Effector CD8-positive, alpha-beta T cell (primary cell): ENCODE measurements at regions not wholly inside any gene's neighbourhood (a gene's known extent, or its start where the extent isn't known, plus 50 kb on each side); places are given as distances from the start of the nearest gene placed in this dataset.

Experiments used
- DNase-seq: peaks from one replicate; lab custom pipeline; 2025; lab: John Stamatoyannopoulos, UW

DNA sequence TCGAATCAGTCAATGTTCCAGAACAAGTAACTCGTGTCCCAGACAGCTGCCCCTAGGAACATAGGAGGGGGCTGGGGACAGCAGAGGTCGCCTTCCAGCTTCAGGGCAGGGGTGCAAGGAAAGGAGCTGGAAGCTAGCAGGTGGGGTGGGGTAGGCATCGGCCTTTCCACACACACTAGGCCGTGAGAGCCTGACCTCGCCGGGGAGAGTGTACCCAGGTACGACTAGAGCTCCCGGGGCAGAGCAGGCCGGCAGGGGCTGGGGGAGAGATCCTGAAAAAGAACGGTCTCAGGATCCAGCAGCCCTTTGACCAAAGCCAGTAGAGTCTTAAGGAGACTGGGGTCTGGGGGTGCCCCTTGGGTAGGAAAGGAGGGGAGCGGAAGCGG lies 1127.5 kb downstream of the BRD1 start:
- DNase-seq, result no peak

DNA sequence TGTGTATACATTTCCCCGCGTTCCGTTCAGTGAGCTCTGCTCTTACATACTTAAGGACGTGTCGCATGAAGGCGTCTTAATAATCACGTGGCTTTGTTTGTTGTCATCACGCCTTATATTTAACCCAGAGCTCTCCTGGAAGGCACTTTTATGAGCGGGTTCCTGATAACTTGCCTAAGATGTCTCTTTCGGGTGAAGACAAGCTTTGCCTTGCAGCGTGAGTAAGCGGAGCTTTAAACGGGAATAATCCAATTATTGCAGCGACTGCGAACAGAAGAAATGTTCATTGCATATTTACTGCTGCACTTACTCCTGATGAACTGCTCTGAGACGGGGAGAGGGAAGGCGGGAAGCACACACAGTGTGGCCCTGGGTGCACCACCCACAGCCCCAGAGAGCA lies 1128.2 kb downstream of the BRD1 start:
- DNase-seq, result no peak

DNA sequence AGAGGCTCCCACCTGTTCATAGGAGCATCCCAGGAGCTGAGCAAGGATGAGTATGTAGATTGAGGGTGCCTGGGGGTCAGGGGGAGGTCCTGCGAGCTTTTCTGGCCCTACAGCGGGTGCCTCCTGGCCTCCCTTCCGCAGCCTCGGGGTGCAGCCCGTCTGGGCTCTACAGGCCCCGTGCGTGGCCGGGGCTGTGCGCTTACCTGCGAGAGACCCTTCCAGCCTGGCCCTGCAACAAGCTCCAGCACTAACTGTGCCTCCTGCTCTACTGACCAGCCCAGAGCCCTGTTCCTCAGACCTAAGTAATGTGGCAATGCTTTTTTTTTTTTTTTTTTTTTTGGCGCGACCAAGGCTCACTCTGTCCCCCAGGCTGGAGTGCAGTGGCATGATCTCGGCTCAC lies 1129.1 kb downstream of the BRD1 start:
- DNase-seq, result no peak

DNA sequence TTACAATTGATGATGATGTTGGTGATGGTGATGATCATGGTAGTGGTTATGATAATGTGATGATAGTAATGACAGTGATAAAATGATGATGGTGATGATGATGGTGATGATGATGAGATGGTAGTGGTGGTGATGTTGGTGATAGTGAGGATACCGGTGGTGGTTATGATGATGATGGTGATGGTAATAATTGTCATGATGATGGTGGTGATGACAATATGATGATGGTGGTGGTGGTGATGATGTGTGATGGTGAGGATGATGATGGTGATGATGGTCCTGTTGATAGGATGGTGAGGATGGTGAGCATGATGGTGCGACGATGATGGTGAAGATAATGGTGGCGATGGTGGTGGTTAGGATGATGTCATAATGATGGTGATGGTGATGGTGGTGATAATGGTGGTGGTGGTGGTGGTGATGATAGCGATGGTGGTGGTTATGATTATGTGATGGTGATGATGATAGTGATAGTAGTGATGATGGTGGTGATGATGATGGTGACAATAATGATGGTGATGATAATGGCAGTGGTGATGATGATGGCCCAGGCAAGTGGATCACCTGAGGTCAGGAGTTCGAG lies 1129.9 kb downstream of the BRD1 start:
- DNase-seq, result no peak

DNA sequence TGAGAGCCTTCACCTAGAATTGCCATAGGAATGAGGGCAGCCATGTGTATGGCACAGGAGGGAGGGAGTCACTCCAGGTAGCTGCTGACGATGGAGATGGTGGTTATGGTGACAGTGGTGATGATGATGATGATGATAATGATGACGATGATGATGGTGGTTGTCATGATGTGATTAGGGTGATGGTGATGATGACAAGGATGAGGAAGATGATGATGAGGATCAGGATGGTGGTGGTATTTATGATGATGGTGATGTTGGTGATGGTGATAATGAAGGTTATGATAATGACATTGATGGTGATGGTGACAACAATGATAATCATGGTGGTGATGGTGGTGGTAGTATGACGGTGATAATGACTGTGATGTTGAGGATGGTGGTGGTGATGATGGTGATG lies 1130.5 kb downstream of the BRD1 start:
- no peak for DNase-seq

DNA sequence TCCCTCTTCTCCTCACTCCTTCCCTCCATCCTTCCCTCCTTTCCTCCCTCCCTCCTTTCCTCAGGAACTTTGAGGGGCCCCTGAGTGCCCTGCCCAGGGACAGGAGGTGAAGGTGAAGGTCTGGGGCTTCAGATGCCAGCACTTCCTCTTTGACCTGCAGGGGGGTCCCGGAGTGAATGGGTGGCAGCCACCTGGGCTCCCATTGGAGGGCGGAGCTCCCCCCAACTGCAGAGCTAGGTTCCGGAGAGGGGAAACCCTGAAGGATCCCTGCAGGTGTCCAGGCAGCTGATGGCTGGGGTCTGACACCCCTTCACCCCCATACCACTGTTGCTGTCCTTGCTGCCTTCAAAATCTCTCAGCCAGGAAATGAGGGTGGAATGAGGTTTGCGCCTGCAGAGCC lies 1131.3 kb downstream of the BRD1 start:
- DNase-seq, result no peak

DNA sequence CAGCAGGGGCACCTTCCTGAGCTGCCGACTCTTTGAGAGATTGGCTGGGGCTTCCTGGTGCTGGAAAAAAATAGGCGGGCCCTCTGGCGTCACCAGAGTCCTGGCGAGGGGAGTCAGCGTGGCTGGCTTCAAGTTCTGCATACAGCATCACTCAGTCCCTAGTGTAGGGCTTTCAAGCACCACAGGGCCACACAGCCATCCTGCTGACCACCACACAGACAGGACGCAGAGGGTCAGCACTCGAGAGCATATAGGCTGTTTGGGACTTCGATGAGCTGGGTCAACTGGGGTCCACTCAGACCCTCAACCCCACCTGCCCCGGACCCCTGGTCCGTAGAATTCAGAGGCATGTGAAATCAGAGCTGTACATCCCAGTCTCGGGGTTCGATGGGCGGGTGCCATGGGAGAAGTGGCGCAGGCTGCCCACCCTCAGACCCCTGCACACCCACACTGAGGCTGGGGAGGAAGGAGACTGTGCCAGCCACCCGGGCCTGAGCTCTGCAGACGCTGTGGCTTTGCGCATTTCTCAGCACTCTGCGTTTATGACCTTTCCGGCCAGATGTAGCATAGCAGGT lies 1131.9 kb downstream of the BRD1 start:
- no peak for DNase-seq

DNA sequence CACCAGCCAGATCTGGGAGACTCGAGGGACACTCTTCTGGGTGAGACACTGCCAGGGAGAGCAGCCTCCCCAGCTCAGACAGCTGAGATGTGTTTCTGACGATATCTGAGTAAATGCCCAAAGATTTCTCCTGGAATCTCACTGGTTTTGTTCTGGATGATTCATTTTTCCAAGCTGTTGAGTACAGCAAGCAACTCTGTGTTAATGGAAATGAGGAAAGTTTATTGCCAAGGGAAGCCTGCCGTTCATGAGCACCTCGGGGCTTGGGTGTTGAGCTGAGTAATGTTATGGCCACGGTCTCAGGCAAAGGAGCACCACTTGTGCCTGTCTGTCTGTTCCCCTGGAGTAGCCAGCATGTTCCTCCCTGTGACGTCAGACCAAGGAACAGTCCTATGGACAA lies 1132.4 kb downstream of the BRD1 start:
- no peak for DNase-seq

DNA sequence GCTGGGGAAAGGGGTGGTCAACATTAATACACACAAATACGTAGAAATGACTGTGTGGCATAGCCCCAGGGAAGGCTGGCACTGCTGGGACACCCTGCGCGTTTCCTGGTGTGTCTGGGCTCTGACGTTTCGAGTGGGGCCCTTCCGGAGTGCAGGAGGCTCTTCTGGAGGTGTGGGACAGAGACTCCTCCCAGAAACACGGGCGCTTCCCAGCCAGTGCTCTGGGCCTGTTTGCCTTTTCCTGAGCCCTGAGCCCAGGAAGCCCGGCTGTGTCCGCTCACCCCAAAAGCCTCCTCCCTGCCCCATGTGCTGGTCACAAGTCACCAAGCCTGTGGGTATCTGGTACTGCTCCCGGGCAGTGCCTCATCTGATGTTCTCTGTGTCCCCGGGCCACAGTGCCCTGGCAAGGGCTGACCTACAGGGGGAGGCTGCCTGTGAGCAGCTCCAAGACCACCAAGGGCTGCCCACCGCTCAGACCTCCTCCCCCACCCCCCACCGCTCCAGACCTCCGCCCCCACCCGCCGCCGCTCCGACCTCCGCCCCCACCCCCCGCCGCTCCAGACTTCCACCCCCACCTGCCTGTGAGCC lies 1133.3 kb downstream of the BRD1 start:
- DNase-seq, result no peak

DNA sequence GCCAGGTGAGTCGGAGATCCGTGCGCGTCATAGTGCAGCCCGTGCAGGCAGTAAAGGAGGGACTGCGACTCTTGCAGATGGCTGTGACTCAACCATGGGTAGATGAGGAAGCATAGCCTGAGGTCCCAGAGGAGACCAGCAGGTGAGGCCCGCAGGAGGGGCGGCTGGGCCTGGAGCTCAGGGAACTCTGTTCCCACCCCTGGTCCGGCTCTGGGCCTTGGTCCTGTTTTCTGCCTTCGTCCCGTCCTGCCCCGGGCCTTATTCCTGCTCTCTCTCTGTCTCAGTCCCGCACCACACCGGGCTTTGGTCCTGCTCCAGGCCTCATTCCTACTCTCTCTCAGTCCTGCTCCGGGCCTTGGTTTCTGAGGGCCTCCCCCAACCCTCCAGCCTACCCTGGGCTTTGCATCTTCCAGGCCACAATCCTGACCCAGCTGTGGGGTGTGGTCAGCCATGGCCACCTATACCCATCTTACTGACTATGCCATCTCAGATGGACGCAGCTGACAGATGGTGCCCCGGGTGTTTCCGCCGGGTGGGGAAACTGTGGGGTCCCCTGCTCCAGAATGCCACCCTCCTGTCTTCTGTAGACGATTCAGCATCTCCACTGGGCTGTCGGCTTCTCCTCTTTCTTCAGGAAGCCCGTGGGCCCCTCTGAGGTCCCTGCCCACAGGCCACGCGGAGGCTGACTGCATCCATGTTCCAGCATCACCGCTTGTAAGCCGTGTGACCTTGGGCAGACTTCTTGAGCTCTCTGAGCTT lies 1134.1 kb downstream of the BRD1 start:
- no peak for DNase-seq

DNA sequence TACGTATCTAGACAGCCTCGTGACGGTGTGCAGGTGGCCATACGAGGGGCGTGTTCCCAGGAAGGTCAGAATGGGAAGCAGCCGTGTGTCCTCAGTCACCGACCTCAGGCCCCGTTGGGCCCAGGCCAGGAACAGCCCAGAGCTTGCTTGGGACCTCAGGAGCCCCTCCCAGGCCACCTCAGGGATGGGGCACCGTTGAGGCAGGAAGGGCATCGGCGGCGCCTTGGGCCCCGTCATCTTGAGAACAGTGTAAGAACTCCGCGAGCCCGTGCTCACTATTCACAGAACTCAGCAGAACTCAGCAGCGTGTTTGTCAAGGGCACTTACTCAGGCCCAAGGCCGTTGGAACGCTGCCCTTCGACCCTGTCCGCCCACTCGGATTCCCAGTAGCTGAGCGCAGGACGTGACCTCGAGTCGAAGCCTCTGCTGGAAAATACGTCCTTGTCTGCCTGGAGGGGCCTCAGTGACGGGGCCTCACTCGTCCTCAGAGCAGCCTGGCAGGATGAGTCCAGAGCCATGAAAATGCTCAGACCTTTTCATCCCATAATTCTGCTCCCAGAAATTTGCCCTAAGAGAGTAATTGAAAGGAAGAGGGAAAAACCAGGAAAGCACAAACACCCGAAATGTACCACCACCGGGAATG lies 1134.8 kb downstream of the BRD1 start:
- no peak for DNase-seq

DNA sequence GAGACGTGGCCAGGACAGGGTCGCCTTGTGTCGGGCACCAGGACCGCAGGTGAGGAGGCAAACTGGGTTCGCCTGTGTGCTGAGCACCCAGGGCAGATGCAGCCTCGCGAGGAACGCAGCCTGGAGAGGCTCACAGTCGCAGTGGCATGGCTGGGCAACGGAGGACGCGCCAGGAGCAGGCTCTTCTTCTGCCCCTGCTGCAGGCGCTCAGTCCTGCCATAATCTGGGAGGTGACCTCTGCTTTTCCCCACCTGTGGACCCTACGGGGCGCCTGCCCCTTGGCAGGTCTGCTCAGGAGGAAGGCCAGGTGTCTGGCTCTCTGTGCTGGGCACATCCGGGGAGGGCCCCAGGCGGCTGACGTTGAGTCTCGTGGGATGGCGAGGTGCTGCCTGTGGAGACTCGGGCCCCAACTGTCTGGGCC lies 1136.2 kb downstream of the BRD1 start:
- DNase-seq, result no peak

DNA sequence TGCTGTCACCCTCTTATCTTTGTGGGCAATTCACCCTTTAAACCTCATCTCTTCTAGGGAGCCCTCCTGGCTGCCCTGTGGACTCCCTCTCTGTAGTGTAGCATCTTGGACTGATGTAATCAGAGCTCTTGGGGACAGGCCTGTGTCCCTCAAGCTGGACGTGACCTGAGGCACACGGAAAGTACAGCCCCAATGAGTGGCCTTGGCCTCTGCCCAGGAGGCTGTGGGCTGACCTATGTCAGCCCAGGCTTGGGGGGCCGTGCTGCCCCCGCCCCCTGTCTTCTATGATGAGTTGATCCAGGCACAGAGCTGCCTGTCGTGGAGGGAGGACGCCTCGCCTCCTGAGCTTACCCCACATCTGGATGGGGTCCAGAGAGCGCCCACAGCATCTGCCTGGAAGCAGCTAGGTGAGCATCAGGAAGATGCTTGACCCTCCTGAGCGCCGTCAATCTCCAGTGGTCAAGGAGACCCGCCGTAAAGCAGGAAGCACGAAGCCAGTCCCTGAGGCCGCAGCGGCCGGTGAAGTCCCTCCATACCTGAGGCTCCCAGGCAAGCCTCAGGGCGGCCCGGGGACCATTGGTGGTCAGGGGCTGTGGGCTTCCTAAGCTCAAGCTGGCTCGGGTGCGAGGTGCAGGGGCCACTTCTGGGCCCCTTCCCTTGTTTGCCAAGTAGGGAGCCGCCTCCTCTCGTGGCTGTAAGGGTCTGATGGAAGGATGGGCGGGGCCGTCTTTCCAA lies 1136.9 kb downstream of the BRD1 start:
- no peak for DNase-seq

DNA sequence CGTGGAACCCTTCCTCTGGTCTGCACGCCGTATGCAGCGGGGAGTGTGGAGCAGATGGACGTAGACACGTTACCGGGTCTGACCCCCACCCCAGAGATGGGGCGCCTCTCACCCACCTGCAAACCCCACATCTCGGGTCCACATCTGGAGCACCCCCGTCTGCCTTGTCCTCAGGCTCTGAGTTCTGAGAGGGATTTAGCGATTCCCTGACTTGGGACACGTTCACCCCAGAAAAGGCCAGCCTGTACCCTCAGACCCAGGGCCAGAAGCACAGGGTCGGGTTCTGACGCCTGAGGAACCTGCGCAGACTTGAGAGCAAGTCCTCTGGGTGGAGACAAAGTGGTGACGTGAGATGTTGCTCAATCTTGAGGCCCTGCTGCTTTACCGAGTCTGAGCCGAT lies 1138.5 kb downstream of the BRD1 start:
- no peak for DNase-seq

DNA sequence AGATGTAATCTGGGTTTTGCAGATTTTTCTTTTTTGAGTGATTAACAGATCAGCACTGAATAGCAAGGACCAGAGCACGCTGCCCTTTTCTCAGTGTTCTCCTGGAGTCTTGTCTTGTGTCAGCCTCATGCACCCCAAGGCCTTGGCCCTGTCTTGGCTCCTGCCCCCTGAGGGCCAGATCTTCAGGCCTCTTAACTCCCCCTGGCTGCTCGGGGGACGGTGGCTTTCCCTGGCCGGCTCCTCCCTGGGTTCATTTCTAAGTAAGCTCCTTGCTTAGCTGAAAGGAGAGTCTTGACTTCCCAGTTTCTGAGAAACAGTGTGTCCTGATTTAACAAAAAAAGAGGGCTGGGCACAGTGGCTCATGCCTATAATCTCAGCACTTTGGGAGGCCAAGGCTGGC lies 1139.3 kb downstream of the BRD1 start:
- no peak for DNase-seq

DNA sequence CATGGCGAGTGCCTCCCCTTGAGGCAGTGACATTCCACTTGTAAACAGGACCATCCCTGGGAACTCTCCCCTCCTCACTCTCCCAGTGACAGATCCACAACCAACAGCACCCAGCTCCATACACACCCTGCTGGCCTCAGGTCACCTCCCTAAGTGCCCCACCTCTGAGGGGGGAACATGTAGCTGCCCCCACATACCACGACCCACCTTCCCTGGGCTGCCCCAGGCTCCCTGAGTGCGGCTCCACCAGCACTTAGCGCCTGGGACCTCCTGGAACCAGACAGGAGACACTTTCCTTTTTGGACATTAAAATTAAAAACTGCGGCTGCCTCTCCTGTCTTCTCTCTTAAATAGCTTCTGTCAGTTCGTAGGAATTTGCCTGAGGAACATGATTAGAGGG lies 1140.1 kb downstream of the BRD1 start:
- no peak for DNase-seq

DNA sequence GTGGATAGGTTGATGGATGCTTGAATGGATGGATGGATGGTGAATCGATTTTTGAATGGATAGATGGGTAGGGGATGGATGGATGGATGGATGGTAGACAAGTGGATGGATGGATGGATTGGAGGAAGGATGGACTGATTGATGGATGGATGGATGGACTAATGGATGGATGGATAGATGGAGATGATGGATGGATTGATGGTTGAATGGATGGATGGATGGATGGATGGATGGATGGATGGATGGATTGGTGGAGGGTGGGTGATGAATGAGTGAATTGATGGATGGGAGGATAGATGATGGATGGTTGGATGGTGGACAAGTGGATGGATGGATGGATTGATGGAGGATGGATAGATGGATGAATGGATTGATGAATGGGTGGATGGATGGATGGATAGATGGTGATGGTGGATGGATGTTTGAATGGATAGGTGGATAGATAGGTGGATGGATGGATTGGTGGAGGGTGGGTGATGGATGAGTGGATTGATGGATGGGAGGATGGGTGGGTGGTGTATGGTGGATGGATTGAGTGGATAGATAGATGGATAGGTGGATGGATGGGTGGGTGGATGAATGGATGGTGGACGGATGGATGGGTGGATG lies 1140.9 kb downstream of the BRD1 start:
- DNase-seq, result no peak

DNA sequence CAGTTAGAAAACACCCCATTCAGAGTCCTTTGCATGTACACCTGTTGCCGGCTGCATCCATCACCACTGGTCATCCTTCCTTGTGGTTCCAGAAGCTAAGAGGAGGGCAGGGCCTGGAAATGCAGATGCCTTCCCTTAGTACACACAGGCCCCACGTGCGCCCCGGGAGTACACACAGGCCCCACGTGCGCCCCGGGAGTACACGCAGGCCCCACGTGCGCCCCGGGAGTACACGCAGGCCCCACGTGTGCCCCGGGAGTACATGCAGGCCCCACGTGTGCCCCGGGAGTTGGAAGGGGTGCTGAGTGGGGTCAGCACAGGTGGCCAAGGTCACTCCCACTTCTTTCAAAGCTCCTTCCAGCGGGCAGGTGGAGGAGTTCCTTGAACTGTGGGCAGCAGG lies 1141.9 kb downstream of the BRD1 start:
- DNase-seq, result no peak

DNA sequence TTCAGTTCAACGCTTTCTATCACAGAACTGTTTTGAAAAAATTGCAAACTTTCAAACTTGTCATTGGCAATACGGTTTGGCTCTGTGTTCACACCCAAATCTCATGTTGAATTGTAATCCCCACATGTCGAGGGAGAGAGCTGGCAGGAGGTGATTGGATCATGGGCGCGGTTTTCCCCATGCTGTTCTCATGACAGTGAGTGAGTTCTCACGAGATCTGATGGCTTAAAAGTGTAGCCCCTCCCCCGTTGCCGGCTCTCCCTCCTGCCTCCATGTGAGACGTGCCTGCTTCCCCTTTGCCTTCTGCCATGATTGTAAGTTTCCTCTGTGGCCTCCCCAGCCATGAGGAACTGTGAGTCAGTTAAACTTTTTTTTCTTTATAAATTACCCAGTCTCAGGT lies 1144.0 kb downstream of the BRD1 start:
- no peak for DNase-seq

DNA sequence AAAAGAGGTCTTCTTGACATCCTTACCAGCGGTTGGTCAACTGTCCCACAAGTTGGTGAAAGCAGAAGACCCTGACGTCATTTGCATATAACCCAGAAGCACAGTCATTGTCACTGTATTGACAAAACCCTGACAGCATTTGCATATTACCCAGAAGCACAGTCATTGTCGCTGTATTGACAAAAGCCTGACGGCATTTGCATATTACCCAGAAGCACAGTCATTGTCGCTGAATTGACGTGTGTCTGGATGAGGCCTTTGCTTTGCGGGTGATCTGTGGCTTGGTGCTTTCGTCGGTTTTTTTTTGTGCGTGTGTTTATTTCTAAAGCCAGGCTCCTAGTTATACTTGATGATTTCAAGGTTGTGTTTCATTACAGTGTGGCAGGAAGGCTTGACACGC lies 1145.2 kb downstream of the BRD1 start:
- no peak for DNase-seq

DNA sequence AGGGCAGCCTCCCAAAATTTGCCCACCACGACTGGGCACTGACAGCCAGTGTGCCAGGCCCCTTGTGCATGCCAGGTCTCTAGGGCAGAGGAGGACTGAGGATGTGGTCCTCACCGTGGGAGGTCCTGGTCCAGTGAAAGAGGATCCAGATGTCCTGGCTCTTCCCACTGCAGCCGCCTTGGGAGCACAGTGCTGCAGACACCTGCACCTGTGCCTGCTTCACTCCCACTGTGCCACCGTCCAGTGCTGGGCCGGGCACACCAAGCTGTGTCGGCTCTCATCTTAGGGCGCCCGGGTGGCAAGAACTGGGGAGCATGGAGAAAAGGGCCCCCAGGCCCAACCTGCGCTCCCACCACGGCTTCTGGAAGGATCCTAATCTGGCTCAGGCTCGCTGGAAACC lies 1147.1 kb downstream of the BRD1 start:
- no peak for DNase-seq
